HAP-1 (cell line): ENCODE measurements at regions not wholly inside any gene's neighbourhood (a gene's known extent, or its start where the extent isn't known, plus 50 kb on each side); places are given as distances from the start of the nearest gene placed in this dataset.
"Not testable (repeated sequence)": the region's sequence is repeated elsewhere in the genome, so short reads cannot be mapped to it uniquely, and the experiment has no call there.

Experiments
- DNase-seq, 2 experiments: peaks; one replicate each; pipeline ENCODE4 v3.0.0-alpha.2; 2016 to 2020; ENCODE audit warnings: low spot score in 2 of 2
- H3K27me3 ChIP-seq: fragments of 250-450 bp; sonication (Bioruptor Pico); 2 replicates; pipeline ENCODE4 v1.5.1; 2020; ENCODE audit warnings: low read depth, mild to moderate bottlenecking, moderate library complexity
- H3K36me3 ChIP-seq: fragments of 250-450 bp; sonication (Bioruptor Pico); replicated peaks from 2 replicates; pipeline ENCODE4 v1.5.1; 2020; ENCODE audit warnings: mild to moderate bottlenecking
- H3K4me1 ChIP-seq: fragments of 250-450 bp; sonication (Bioruptor Pico); 2 replicates; pipeline ENCODE4 v1.5.1; 2020; ENCODE audit warnings: mild to moderate bottlenecking
- H3K4me3 ChIP-seq: fragments of 250-450 bp; sonication (Bioruptor Pico); 2 replicates; pipeline ENCODE4 v1.5.1; 2020; ENCODE audit warnings: mild to moderate bottlenecking, moderate library complexity
- H3K9me3 ChIP-seq: fragments of 250-450 bp; sonication (Bioruptor Pico); 2 replicates; pipeline ENCODE4 v1.5.1; 2020; ENCODE audit warnings: mild to moderate bottlenecking, moderate library complexity
- in situ Hi-C: fragments of 300-500 bp; cut with MboI; formaldehyde crosslinking; loops from 3 replicates; pipeline ENCODE4 v1.14.3; 2020; ENCODE audit warnings: low sequenced_read_pairs, inconsistent platforms, mixed read lengths

DNA sequence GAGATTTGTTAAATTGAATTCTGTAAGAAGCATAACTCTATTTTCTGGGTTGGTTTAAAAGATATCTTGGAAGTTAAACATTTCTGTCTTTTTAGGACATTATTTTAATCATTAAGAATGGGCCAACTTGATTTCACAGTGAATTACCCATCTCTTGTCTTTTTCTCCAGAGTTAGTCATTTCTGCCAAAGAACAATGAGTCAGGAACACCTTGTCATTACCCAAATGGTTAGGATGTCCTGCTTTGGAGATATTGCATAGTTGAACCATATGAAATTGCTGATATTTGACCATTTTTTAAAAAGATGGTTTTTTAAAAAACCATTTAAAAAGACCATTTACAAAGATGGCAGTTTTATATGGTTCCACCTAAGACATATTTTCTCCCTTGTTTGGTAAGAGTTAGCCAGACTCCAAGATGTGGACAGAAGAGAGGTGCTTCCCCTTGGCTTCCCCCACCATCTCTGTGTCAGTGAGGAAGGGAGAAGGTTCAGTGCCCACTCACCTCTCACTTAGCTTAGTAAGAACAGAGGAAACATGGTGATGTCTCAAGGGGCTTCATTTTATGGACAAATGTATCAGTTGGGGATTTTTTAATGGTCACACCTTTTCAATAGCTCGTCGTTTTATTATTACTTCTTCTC, 103.0 kb downstream of the PCSK1 start:
- H3K36me3 ChIP-seq: no peaks in the 10 kb centered on the region
- H3K9me3 ChIP-seq: no peaks in the 10 kb centered on the region
- no peaks in the 10 kb centered on the region for H3K4me1 ChIP-seq
- H3K4me3 ChIP-seq: no peak overlapping the region
- DNase-seq: no peak
- in situ Hi-C loops: no loop called here
- H3K27me3 ChIP-seq: no peaks in the 10 kb centered on the region

DNA sequence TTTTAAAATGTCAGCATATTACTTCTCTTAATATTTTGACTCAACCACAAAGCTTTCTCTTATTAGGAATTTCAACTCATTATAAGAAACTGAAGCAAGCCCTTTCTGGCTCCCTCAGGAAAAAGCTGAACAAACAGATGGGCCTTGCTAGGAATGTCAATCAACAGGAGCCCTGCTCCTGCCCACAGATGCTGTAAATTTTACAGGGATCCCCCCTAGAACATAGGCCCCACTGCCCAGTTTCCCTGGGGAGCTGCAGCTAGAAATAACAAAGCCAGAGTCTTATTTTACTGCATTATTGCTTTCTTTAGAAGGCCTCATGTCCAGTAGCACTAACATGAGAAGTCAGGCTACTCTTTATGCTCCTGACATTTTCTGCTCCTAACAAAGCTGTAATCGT, 103.8 kb downstream of the PCSK1 start:
- H3K4me1 ChIP-seq: no peaks in the 10 kb centered on the region
- in situ Hi-C loops: no loop called here
- DNase-seq: no peak
- no peaks in the 10 kb centered on the region for H3K9me3 ChIP-seq
- H3K36me3 ChIP-seq: no peaks in the 10 kb centered on the region
- no peaks in the 10 kb centered on the region for H3K27me3 ChIP-seq
- no peak overlapping the region for H3K4me3 ChIP-seq

DNA sequence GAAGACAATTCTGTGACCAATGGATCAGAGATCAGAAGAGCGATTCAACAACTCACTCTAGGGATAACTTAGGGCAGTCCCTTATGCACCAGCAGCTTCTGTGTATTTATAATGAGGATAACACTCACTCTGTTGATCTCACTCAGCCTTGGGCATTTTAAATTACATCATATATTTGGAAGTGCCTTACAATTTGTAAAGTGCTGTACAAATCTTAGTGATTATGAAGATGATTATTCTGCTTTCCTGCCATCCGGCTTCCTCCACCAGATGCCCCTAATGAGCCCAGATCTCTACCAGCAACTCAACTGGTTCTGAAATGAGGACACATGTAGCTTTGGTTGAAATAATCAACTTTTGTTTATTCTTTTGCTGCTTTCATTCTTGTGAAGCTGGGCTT, 105.3 kb downstream of the PCSK1 start:
- in situ Hi-C loops: no loop called here

DNA sequence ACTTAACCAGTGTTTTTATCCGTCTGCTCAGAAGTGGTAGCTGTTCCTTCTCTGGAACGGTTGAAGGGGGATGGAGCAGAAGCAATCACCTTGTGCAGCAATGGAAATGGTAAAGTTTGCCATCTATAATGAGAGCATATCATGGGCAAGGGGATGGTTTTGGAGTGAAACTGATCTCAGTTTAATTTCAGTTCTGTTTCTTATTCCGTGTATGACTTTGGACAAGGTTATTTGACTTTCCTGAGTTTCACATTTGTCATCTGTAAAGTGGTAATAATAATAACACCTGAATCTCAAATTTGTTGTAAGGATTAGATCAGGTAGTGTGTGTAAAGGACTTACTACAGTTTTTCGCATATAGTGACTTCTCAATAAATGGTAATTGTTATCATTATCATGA, 106.1 kb downstream of the PCSK1 start:
- no peak for DNase-seq
- H3K9me3 ChIP-seq: no peaks in the 10 kb centered on the region
- in situ Hi-C loops: no loop called here
- no peaks in the 10 kb centered on the region for H3K4me1 ChIP-seq
- no peak overlapping the region for H3K4me3 ChIP-seq
- no peaks in the 10 kb centered on the region for H3K27me3 ChIP-seq
- H3K36me3 ChIP-seq: no peaks in the 10 kb centered on the region

More for the DNA sequence above, 105.3 kb downstream of the PCSK1 start:
- Histone ChIP-seq H3K9me3 (no peaks in the 10 kb centered on the region), H3K4me3 (no peak overlapping the region), H3K27me3 (no peaks in the 10 kb centered on the region), H3K4me1 (no peaks in the 10 kb centered on the region), H3K36me3 (no peaks in the 10 kb centered on the region)
- DNase-seq: no peak

GRCh38 chr5:96324708-96325107, 108.3 kb downstream of the PCSK1 start:
- in situ Hi-C loops: no loop called here
- H3K4me3 ChIP-seq: no peak overlapping the region
- no peaks in the 10 kb centered on the region for H3K27me3 ChIP-seq
- no peaks in the 10 kb centered on the region for H3K4me1 ChIP-seq
- no peaks in the 10 kb centered on the region for H3K9me3 ChIP-seq
- no peak for DNase-seq
- H3K36me3 ChIP-seq: no peaks in the 10 kb centered on the region

DNA sequence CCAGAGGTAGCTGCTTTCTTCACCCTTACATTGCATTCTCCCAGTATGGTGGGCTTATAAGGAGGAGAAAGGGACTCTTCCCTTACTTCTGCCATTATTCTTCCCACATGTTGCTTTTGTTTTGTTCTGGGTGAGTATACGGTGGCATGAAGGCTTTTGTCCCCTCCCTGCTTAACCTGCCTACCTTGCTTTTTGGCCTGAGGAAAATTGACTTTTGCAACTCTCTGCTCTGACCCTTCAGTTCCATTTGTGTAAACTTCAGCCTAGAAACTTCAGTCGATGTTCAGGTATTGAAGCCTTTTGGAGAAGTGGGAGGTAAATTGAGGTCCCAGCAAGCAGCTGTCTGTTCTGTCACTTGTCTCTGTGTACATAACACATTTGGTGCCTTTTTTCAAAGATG, 110.2 kb downstream of the PCSK1 start:
- Histone ChIP-seq H3K27me3 (no peaks in the 10 kb centered on the region), H3K4me1 (no peaks in the 10 kb centered on the region), H3K4me3 (no peak overlapping the region), H3K9me3 (no peaks in the 10 kb centered on the region), H3K36me3 (no peaks in the 10 kb centered on the region)
- no peak for DNase-seq
- in situ Hi-C loops: no loop called here

DNA sequence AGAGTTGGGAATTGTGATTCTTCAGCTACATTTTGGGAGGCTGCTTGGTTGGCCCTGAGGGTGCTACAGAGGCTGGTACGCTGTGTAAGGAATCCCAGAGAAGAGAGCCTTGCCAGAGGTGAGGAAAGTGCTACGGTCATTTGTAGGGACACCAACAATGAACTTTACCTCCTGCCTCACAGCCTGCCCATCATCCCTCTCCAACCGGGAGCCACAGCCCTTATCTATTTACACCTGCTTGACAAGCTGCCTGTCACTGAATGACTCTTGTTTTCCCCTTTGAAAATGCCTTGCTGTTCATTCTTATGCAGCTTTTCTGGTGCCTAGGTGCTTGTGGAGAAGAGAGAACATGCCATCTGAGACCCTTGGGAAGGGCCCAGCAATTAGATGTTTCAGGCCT, 110.8 kb downstream of the PCSK1 start:
- in situ Hi-C loops: no loop called here
- no peaks in the 10 kb centered on the region for H3K27me3 ChIP-seq
- DNase-seq: no peak
- H3K9me3 ChIP-seq: no peaks in the 10 kb centered on the region
- no peak overlapping the region for H3K4me3 ChIP-seq
- no peaks in the 10 kb centered on the region for H3K4me1 ChIP-seq
- no peaks in the 10 kb centered on the region for H3K36me3 ChIP-seq

GRCh38 chr5:96321345-96321744, 111.7 kb downstream of the PCSK1 start:
- no peak overlapping the region for H3K4me3 ChIP-seq
- no peaks in the 10 kb centered on the region for H3K4me1 ChIP-seq
- DNase-seq: no peak
- H3K9me3 ChIP-seq: no peaks in the 10 kb centered on the region
- H3K27me3 ChIP-seq: no peaks in the 10 kb centered on the region
- in situ Hi-C loops: no loop called here
- H3K36me3 ChIP-seq: no peaks in the 10 kb centered on the region

DNA sequence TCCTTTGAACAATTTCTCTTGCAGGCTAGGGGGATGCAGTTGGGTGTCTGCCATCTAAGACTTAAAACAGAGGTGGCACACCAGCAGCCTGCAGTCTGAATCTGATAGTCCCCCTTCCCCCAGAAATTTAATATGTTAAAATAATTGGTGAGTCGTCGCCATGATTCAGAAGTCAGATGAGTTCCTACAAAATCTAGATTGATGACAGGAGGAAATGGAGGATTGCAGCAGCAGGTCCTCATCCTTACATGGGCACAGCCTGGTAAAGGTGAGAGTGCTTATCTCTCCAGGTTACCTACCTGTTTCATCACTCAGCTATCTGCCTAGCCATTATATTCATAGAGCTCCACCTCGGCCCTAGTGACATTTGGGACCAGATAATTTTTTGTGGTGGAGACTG, 112.3 kb downstream of the PCSK1 start:
- H3K4me1 ChIP-seq: no peaks in the 10 kb centered on the region
- no peaks in the 10 kb centered on the region for H3K27me3 ChIP-seq
- in situ Hi-C loops: no loop called here
- no peaks in the 10 kb centered on the region for H3K36me3 ChIP-seq
- no peak for DNase-seq
- H3K4me3 ChIP-seq: no peak overlapping the region
- H3K9me3 ChIP-seq: no peaks in the 10 kb centered on the region

GRCh38 chr5:96319981-96320739, 112.9 kb downstream of the PCSK1 start:
- H3K27me3 ChIP-seq, H3K4me3 ChIP-seq, H3K36me3 ChIP-seq, H3K9me3 ChIP-seq, H3K4me1 ChIP-seq, in situ Hi-C loops, DNase-seq: not testable (repeated sequence)

DNA sequence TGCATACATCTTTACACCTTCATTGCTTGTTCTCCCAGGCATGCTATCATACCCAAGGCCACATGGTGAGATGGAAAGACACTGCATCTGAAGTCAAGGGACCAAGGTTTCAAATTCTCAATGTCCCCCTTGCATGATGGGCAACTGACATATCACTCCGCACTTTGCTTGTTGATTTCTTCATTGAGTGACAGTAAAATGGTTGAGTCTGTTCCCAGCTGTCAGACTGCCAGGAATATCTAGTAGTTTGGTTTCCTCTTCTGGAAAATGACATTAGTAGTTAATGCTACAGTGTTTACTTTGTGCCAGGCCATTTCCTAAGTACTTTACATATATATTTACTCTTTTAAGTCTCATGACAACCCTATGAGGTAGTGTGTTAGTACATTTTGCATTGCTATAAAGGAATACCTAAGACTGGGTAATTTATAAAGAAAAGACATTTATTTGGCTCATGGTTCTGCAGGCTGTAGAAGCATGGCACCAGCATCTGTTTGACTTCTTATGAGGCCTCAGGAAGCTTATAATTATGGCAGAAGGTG, 114.4 kb downstream of the PCSK1 start:
- Histone ChIP-seq H3K27me3 (no peaks in the 10 kb centered on the region), H3K4me1 (no peaks in the 10 kb centered on the region), H3K9me3 (no peaks in the 10 kb centered on the region), H3K36me3 (no peaks in the 10 kb centered on the region), H3K4me3 (no peak overlapping the region)
- DNase-seq: no peak
- in situ Hi-C loops: no loop called here

- no peaks in the 10 kb centered on the region for H3K4me1 ChIP-seq
- in situ Hi-C loops: no loop called here
These were observed 115.1 kb downstream of the PCSK1 start for GRCh38 chr5:96317945-96318344.

GRCh38 chr5:96316487-96316886, 116.6 kb downstream of the PCSK1 start:
- H3K4me1 ChIP-seq: no peaks in the 10 kb centered on the region
- no peaks in the 10 kb centered on the region for H3K27me3 ChIP-seq
- H3K4me3 ChIP-seq: no peak overlapping the region
- H3K36me3 ChIP-seq: no peaks in the 10 kb centered on the region
- no peak for DNase-seq
- no peaks in the 10 kb centered on the region for H3K9me3 ChIP-seq
- in situ Hi-C loops: no loop called here

More at GRCh38 chr5:96317945-96318344, 115.1 kb downstream of the PCSK1 start:
- no peak for DNase-seq
- no peaks in the 10 kb centered on the region for H3K9me3 ChIP-seq
- H3K4me3 ChIP-seq: no peak overlapping the region
- no peaks in the 10 kb centered on the region for H3K36me3 ChIP-seq
- H3K27me3 ChIP-seq: no peaks in the 10 kb centered on the region

DNA sequence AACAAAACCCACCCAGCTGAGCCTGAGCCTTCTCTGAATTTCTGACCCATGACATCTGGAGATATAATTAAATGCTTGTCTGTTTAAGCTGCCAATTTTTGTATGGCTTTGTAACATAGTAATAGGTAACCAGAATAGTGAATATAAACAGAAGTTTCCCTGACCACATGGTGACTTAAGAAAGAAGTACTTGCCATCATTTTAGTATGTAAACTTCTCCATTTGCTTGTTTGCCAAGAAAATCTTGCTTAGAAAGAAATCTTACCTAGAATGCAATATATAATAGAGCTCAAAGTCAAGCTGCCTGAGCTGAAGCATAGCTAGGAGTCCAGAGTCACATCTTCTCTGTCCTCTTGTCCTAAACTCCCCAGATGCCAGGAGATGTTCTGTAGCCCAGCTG, 117.0 kb downstream of the PCSK1 start:
- Histone ChIP-seq H3K27me3 (no peaks in the 10 kb centered on the region), H3K4me3 (no peak overlapping the region), H3K4me1 (no peaks in the 10 kb centered on the region), H3K9me3 (no peaks in the 10 kb centered on the region), H3K36me3 (no peaks in the 10 kb centered on the region)
- in situ Hi-C loops: no loop called here
- DNase-seq: no peak
